ENCODE measurements at regions not wholly inside any gene's neighbourhood (a gene's known extent, or its start where the extent isn't known, plus 50 kb on each side); places are given as distances from the start of the nearest gene placed in this dataset.

GRCh38 chr6:15113587-15113986, 132.3 kb upstream of the JARID2 start:
- Histone ChIP-seq H4K91ac (ENCODE audit: low read length) (no peak overlapping the region), H3K27me3 (ENCODE audit: control insufficient read depth in 1 of 2, insufficient read depth in 1 of 2, low read length in 2 of 2) (no peaks in the 10 kb centered on the region), H3K36me3 (ENCODE audit: control insufficient read depth in 1 of 2, insufficient read depth in 2 of 2, low read depth in 1 of 2, low read length in 2 of 2) (no peaks in the 10 kb centered on the region), H3K4me3 (ENCODE audit: insufficient read depth in 1 of 2, low read depth in 1 of 2, low read length in 2 of 2) (no peak overlapping the region), H3K14ac (ENCODE audit: low read length in 2 of 2) (no peak overlapping the region), H2AK5ac (ENCODE audit: low read length, severe bottlenecking) (no peak overlapping the region), H3K27ac (ENCODE audit: low read length, poor library complexity, severe bottlenecking) (no peak overlapping the region), H3K18ac (ENCODE audit: low read depth in 1 of 2, low read length in 2 of 2) (no peak overlapping the region), H3K9ac (ENCODE audit: low read length) (no peak overlapping the region), H3K4ac (ENCODE audit: low read depth in 1 of 2, low read length in 2 of 2) (no peak overlapping the region), H4K8ac (ENCODE audit: low read length) (no peak overlapping the region), H2BK5ac (ENCODE audit: low read depth, low read length, poor library complexity, severe bottlenecking) (no peak overlapping the region), H2BK120ac (ENCODE audit: low read depth, low read length) (no peak overlapping the region), H3K9me3 (ENCODE audit: control insufficient read depth, low read length) (no peaks in the 10 kb centered on the region), H2BK12ac (ENCODE audit: low read length in 2 of 2) (no peak overlapping the region), H2BK15ac (ENCODE audit: low read depth, poor library complexity, severe bottlenecking) (no peak overlapping the region), H3K4me2 (ENCODE audit: low read length, poor library complexity, severe bottlenecking) (no peak overlapping the region), H3K23ac (ENCODE audit: low read length in 2 of 2) (no peak overlapping the region), H2AFZ (ENCODE audit: low read depth, low read length) (no peak overlapping the region), H3K79me1 (replicated peaks; ENCODE audit: low read length, poor library complexity, severe bottlenecking) (no peaks in the 10 kb centered on the region), H3K4me1 (ENCODE audit: control insufficient read depth, insufficient read depth, low read depth, low read length) (no peaks in the 10 kb centered on the region)
- 100% methylated on average over 1 of the region's 1 CpG for WGBS
- no peak for DNase-seq

- no peaks in the 10 kb centered on the region for H3K9me3 ChIP-seq (ENCODE audit: control insufficient read depth, low read length)
- no peak overlapping the region for H3K27ac ChIP-seq (ENCODE audit: low read length, poor library complexity, severe bottlenecking)
- no peak for DNase-seq
- no peak overlapping the region for H3K14ac ChIP-seq (ENCODE audit: low read length in 2 of 2)
- H3K4ac ChIP-seq (ENCODE audit: low read depth in 1 of 2, low read length in 2 of 2): no peak overlapping the region
- no peaks in the 10 kb centered on the region for H3K79me1 ChIP-seq (replicated peaks; ENCODE audit: low read length, poor library complexity, severe bottlenecking)
- H3K27me3 ChIP-seq (ENCODE audit: control insufficient read depth in 1 of 2, insufficient read depth in 1 of 2, low read length in 2 of 2): no peaks in the 10 kb centered on the region
- H4K8ac ChIP-seq (ENCODE audit: low read length): no peak overlapping the region
- H2BK15ac ChIP-seq (ENCODE audit: low read depth, poor library complexity, severe bottlenecking): no peak overlapping the region
- no peak overlapping the region for H3K9ac ChIP-seq (ENCODE audit: low read length)
- H3K4me1 ChIP-seq (ENCODE audit: control insufficient read depth, insufficient read depth, low read depth, low read length): no peaks in the 10 kb centered on the region
- H3K4me3 ChIP-seq (ENCODE audit: insufficient read depth in 1 of 2, low read depth in 1 of 2, low read length in 2 of 2): no peak overlapping the region
- 96% methylated on average over 4 of the region's 4 CpGs for WGBS
- H4K91ac ChIP-seq (ENCODE audit: low read length): no peak overlapping the region
- no peak overlapping the region for H2BK12ac ChIP-seq (ENCODE audit: low read length in 2 of 2)
- no peak overlapping the region for H2BK5ac ChIP-seq (ENCODE audit: low read depth, low read length, poor library complexity, severe bottlenecking)
- H3K36me3 ChIP-seq (ENCODE audit: control insufficient read depth in 1 of 2, insufficient read depth in 2 of 2, low read depth in 1 of 2, low read length in 2 of 2): no peaks in the 10 kb centered on the region
- H3K23ac ChIP-seq (ENCODE audit: low read length in 2 of 2): no peak overlapping the region
- H2BK120ac ChIP-seq (ENCODE audit: low read depth, low read length): no peak overlapping the region
- H2AFZ ChIP-seq (ENCODE audit: low read depth, low read length): no peak overlapping the region
- H2AK5ac ChIP-seq (ENCODE audit: low read length, severe bottlenecking): no peak overlapping the region
- H3K18ac ChIP-seq (ENCODE audit: low read depth in 1 of 2, low read length in 2 of 2): no peak overlapping the region
- no peak overlapping the region for H3K4me2 ChIP-seq (ENCODE audit: low read length, poor library complexity, severe bottlenecking)
Measured at GRCh38 chr6:15114061-15114460, 131.8 kb upstream of the JARID2 start.

GRCh38 chr6:15116889-15117288, 129.0 kb upstream of the JARID2 start:
- no peak overlapping the region for H2AK5ac ChIP-seq (ENCODE audit: low read length, severe bottlenecking)
- H3K23ac ChIP-seq (ENCODE audit: low read length in 2 of 2): no peak overlapping the region
- 90% methylated on average over 8 of the region's 8 CpGs for WGBS
- H3K79me1 ChIP-seq (replicated peaks; ENCODE audit: low read length, poor library complexity, severe bottlenecking): no peaks in the 10 kb centered on the region
- no peak overlapping the region for H3K9ac ChIP-seq (ENCODE audit: low read length)
- H4K91ac ChIP-seq (ENCODE audit: low read length): no peak overlapping the region
- no peak overlapping the region for H2BK12ac ChIP-seq (ENCODE audit: low read length in 2 of 2)
- no peaks in the 10 kb centered on the region for H3K27me3 ChIP-seq (ENCODE audit: control insufficient read depth in 1 of 2, insufficient read depth in 1 of 2, low read length in 2 of 2)
- no peak overlapping the region for H2BK5ac ChIP-seq (ENCODE audit: low read depth, low read length, poor library complexity, severe bottlenecking)
- no peaks in the 10 kb centered on the region for H3K36me3 ChIP-seq (ENCODE audit: control insufficient read depth in 1 of 2, insufficient read depth in 2 of 2, low read depth in 1 of 2, low read length in 2 of 2)
- no peaks in the 10 kb centered on the region for H3K9me3 ChIP-seq (ENCODE audit: control insufficient read depth, low read length)
- H3K4ac ChIP-seq (ENCODE audit: low read depth in 1 of 2, low read length in 2 of 2): no peak overlapping the region
- H4K8ac ChIP-seq (ENCODE audit: low read length): no peak overlapping the region
- H3K14ac ChIP-seq (ENCODE audit: low read length in 2 of 2): no peak overlapping the region
- H3K4me3 ChIP-seq (ENCODE audit: insufficient read depth in 1 of 2, low read depth in 1 of 2, low read length in 2 of 2): no peak overlapping the region
- no peak for DNase-seq
- H3K4me1 ChIP-seq (ENCODE audit: control insufficient read depth, insufficient read depth, low read depth, low read length): no peaks in the 10 kb centered on the region
- no peak overlapping the region for H2BK15ac ChIP-seq (ENCODE audit: low read depth, poor library complexity, severe bottlenecking)
- H3K4me2 ChIP-seq (ENCODE audit: low read length, poor library complexity, severe bottlenecking): no peak overlapping the region
- H2AFZ ChIP-seq (ENCODE audit: low read depth, low read length): no peak overlapping the region
- no peak overlapping the region for H2BK120ac ChIP-seq (ENCODE audit: low read depth, low read length)
- H3K27ac ChIP-seq (ENCODE audit: low read length, poor library complexity, severe bottlenecking): no peak overlapping the region
- no peak overlapping the region for H3K18ac ChIP-seq (ENCODE audit: low read depth in 1 of 2, low read length in 2 of 2)

GRCh38 chr6:15121443-15121842, 124.4 kb upstream of the JARID2 start:
- Histone ChIP-seq H3K4ac (ENCODE audit: low read depth in 1 of 2, low read length in 2 of 2) (no peak overlapping the region), H3K14ac (ENCODE audit: low read length in 2 of 2) (no peak overlapping the region), H3K23ac (ENCODE audit: low read length in 2 of 2) (no peak overlapping the region), H3K4me3 (ENCODE audit: insufficient read depth in 1 of 2, low read depth in 1 of 2, low read length in 2 of 2) (no peak overlapping the region), H4K91ac (ENCODE audit: low read length) (no peak overlapping the region), H2BK120ac (ENCODE audit: low read depth, low read length) (no peak overlapping the region), H3K36me3 (ENCODE audit: control insufficient read depth in 1 of 2, insufficient read depth in 2 of 2, low read depth in 1 of 2, low read length in 2 of 2) (no peaks in the 10 kb centered on the region), H3K9me3 (ENCODE audit: control insufficient read depth, low read length) (no peaks in the 10 kb centered on the region), H3K27me3 (ENCODE audit: control insufficient read depth in 1 of 2, insufficient read depth in 1 of 2, low read length in 2 of 2) (no peaks in the 10 kb centered on the region), H3K18ac (ENCODE audit: low read depth in 1 of 2, low read length in 2 of 2) (no peak overlapping the region), H2AFZ (ENCODE audit: low read depth, low read length) (no peak overlapping the region), H2BK15ac (ENCODE audit: low read depth, poor library complexity, severe bottlenecking) (no peak overlapping the region), H3K4me2 (ENCODE audit: low read length, poor library complexity, severe bottlenecking) (no peak overlapping the region), H3K4me1 (ENCODE audit: control insufficient read depth, insufficient read depth, low read depth, low read length) (no peaks in the 10 kb centered on the region), H2BK5ac (ENCODE audit: low read depth, low read length, poor library complexity, severe bottlenecking) (no peak overlapping the region), H3K79me1 (replicated peaks; ENCODE audit: low read length, poor library complexity, severe bottlenecking) (no peaks in the 10 kb centered on the region), H3K9ac (ENCODE audit: low read length) (no peak overlapping the region), H2BK12ac (ENCODE audit: low read length in 2 of 2) (no peak overlapping the region), H3K27ac (ENCODE audit: low read length, poor library complexity, severe bottlenecking) (no peak overlapping the region), H2AK5ac (ENCODE audit: low read length, severe bottlenecking) (no peak overlapping the region), H4K8ac (ENCODE audit: low read length) (no peak overlapping the region)
- DNase-seq: no peak
- WGBS: 100% methylated on average over 1 of the region's 1 CpG

All from mesenchymal stem cell (in vitro differentiated cells and primary cell).